ENCODE measurements at regions not wholly inside any gene's neighbourhood (a gene's known extent, or its start where the extent isn't known, plus 50 kb on each side); places are given as distances from the start of the nearest gene placed in this dataset.

GRCh38 chr2:103780088-103780702, 1018.4 kb downstream of the TMEM182 start:
- DNase-seq (ENCODE audit: low read depth in 1 of 2, low spot score in 2 of 2), result no peak
- Histone ChIP-seq H4K91ac (replicated peaks; ENCODE audit: insufficient read length, low read length) (no peak overlapping the region), H3K9ac (replicated peaks in 1 of 4; ENCODE audit: extremely low read depth in 1 of 4, low read depth in 3 of 4, low read length in 3 of 4) (no peak overlapping the region), H4K5ac (ENCODE audit: insufficient read length, low read depth, low read length) (no peak overlapping the region), H3K14ac (ENCODE audit: insufficient read length) (no peak overlapping the region), H3K4me2 (ENCODE audit: insufficient read depth in 1 of 2, low read depth in 2 of 2, low read length in 2 of 2) (no peak overlapping the region), H2BK12ac (ENCODE audit: low read depth, low read length) (no peak overlapping the region), H3K23ac (ENCODE audit: insufficient read length) (no peak overlapping the region), H4K8ac (ENCODE audit: extremely low read depth, insufficient read depth, low read length) (no peak overlapping the region), H3K4me1 (replicated peaks in 1 of 4; ENCODE audit: control insufficient read depth in 3 of 4, insufficient read depth in 4 of 4, low read length in 3 of 4) (peaks cover 0 to 5% (median 2%) of the 10 kb centered on the region in 4 experiments; a peak in 2 of 7 replicates), H3K36me3 (ENCODE audit: control insufficient read depth in 2 of 4, insufficient read depth in 4 of 4, low read length in 3 of 4) (no peaks in the 10 kb centered on the region), H3K4me3 (ENCODE audit: extremely low read depth in 1 of 4, insufficient read depth in 2 of 4, low read depth in 3 of 4, low read length in 4 of 4) (no peak overlapping the region), H3K27me3 (replicated peaks in 1 of 4; ENCODE audit: control insufficient read depth in 3 of 4, extremely low read depth in 1 of 4, insufficient read depth in 3 of 4, low read length in 3 of 4) (no peaks in the 10 kb centered on the region), H2BK15ac (ENCODE audit: low read length) (no peak overlapping the region), H2BK5ac (ENCODE audit: low read depth, low read length) (no peak overlapping the region), H3K27ac (ENCODE audit: low read depth, low read length) (no peak overlapping the region), H3K23me2 (ENCODE audit: low read depth, low read length) (no peaks in the 10 kb centered on the region), H3K79me1 (ENCODE audit: low read depth, low read length) (no peaks in the 10 kb centered on the region), H2AFZ (ENCODE audit: low read length) (no peak overlapping the region), H3K79me2 (ENCODE audit: control insufficient read depth in 1 of 2, insufficient read depth in 2 of 2, low read length in 2 of 2) (no peaks in the 10 kb centered on the region), H3K9me3 (ENCODE audit: insufficient read depth in 2 of 2, low read depth in 1 of 2, low read length in 1 of 2) (no peaks in the 10 kb centered on the region), H2BK20ac (ENCODE audit: low read length) (no peak overlapping the region), H2BK120ac (replicated peaks; ENCODE audit: low read depth, low read length) (no peak overlapping the region), H3K56ac (replicated peaks; ENCODE audit: insufficient read length, low read depth, low read length) (no peak overlapping the region), H4K20me1 (replicated peaks in 1 of 2; ENCODE audit: control insufficient read depth in 1 of 2, insufficient read depth in 2 of 2, low read length in 2 of 2) (no peaks in the 10 kb centered on the region), H2AK5ac (ENCODE audit: low read depth, low read length) (no peak overlapping the region), H3K18ac (ENCODE audit: extremely low read depth, low read length) (no peak overlapping the region), H3K4ac (replicated peaks; ENCODE audit: insufficient read length, low read depth, low read length) (no peak overlapping the region)
- POLR2A ChIA-PET (ENCODE audit: partially characterized antibody), result no interaction called here
- WGBS, 2 experiments (ENCODE audit: extremely low coverage in 1 of 2, insufficient coverage in 1 of 2, insufficient read length in 1 of 2, insufficient replicate concordance in 2 of 2, low coverage in 1 of 2, low lambda C conversion rate in 2 of 2, missing lambda C conversion rate in 1 of 2), result 87% methylated on average over 4 of the region's 4 CpGs; no CpG with 5 or more reads in 1 of the 2 experiments
- FAIRE-seq, result no peak
- CTCF ChIA-PET (ENCODE audit: partially characterized antibody), result interaction anchor here (0.9 kb wide), 1 partner anchor 10 kb away, joined by 3 read pairs; no protein-coding TSS in a partner anchor
- TF ChIP-seq CBX8 (IDR thresholded peaks at IDR 0.05; ENCODE audit: borderline replicate concordance, low read depth, low read length) (no peak), ATF2 (IDR thresholded peaks at IDR 0.05; ENCODE audit: low read length) (no peak), HDAC2 (IDR thresholded peaks at IDR 0.05; ENCODE audit: borderline replicate concordance in 1 of 2, low read depth in 2 of 2, low read length in 2 of 2) (no peak), EP300 (IDR thresholded peaks at IDR 0.05; ENCODE audit: borderline replicate concordance in 1 of 2, low read depth in 2 of 2, low read length in 2 of 2) (no peak), TAF7 (optimal IDR thresholded peaks at IDR 0.05; ENCODE audit: borderline replicate concordance, low read depth, low read length) (no peak), BCL11A (IDR thresholded peaks at IDR 0.05; ENCODE audit: low read depth in 2 of 2, low read length in 2 of 2) (no peak), SAP30 (IDR thresholded peaks at IDR 0.05; ENCODE audit: insufficient read depth, insufficient replicate concordance, low read length) (no peak), RNF2 (IDR thresholded peaks at IDR 0.05; ENCODE audit: borderline replicate concordance, low read depth, low read length, missing control alignments, poor library complexity, severe bottlenecking) (no peak), SIRT6 (IDR thresholded peaks at IDR 0.05; ENCODE audit: low read length) (no peak)
- TF ChIP-seq, protein P1, sequence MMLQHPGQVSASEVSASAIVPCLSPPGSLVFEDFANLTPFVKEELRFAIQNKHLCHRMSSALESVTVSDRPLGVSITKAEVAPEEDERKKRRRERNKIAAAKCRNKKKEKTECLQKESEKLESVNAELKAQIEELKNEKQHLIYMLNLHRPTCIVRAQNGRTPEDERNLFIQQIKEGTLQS (IDR thresholded peaks at IDR 0.05; ENCODE audit: insufficient read depth, low read depth, low read length), result no peak

Data from H1 (cell line).